ENCODE measurements at regions not wholly inside any gene's neighbourhood (a gene's known extent, or its start where the extent isn't known, plus 50 kb on each side); places are given as distances from the start of the nearest gene placed in this dataset.

DNA sequence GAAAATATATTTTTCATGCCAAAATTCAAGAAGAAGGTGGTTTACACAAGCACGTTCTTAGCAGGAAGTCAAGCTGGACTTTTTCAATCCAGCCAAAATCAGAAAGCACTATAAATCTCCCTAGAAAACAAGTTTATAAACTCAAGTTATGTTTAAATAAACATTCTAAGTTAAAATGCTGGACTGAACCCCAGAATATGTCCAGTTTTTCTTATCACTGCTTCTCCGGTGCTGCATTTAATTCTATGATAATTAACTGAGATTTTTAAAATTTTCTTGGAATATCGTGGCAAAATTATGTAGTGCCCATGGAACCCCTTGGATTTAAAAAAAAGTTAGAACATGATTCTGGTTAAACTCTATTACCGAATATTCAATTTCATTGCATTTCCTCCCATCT is 218.2 kb upstream of the MDFIC2 start:
- TF ChIP-seq POLR2A (IDR thresholded peaks at IDR 0.05) = no peak
- TF ChIP-seq CTCF (IDR thresholded peaks at IDR 0.05) = no peak

All from uterus (tissue), 2 donors.